ENCODE measurements at regions not wholly inside any gene's neighbourhood (a gene's known extent, or its start where the extent isn't known, plus 50 kb on each side); places are given as distances from the start of the nearest gene placed in this dataset.

DNA sequence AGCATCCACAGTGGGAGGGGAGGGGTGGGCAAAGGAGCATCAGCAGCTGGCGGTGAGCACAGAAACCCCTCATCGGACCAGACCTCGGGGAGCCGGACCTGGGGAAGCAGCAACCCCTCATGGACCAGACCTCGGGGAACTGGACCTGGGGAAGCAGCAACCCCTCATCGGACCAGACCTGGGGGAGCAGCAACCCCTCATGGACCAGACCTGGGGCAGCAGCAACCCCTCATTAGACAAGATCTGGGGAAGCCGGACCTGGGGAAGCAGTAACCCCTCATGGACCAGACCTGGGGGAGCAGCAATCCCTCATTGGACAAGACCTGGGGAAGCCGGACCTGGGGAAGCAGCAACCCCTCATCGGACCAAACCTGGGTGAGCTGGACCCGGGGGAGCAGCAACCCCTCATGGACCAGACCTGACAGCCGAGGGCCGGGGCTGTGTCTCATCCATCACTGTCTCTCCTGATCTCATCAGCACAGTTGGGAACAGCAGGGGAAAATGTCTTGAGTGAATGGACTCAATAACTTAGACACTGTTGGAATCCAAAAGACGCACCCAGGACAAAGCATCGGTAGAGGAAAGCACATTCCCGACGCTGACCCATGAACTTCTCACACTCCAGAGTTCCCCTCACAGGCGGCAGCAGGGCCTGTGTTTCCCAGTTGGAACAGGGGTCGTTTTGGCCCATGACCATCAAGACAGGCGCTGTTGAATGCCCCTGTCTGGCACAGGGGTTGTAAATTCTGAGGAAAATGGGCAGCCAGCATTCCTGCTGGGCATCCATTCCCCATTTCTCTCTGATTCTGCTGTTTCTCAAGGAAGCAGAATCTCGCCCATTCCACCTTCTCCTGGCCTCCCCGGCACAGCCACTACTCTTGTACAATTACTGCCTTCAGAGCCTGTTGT is 1494.6 kb downstream of the TBC1D22A start:
- no peak for TF ChIP-seq ZNF423 (tag by site-specific recombination; IDR thresholded peaks at IDR 0.05)
- no peak for TF ChIP-seq ZEB2 (tag by site-specific recombination; IDR thresholded peaks at IDR 0.05)
- TF ChIP-seq SCRT1 (tag by site-specific recombination; IDR thresholded peaks at IDR 0.05; ENCODE audit: borderline replicate concordance), result no peak
- no peak for TF ChIP-seq KLF1 (tag by site-specific recombination; IDR thresholded peaks at IDR 0.05)
- TF ChIP-seq ZNF548 (tag by site-specific recombination; IDR thresholded peaks at IDR 0.05), result no peak
- no peak for TF ChIP-seq ZBTB1 (tag by site-specific recombination; IDR thresholded peaks at IDR 0.05)
- no peak for TF ChIP-seq BCL11A (tag by site-specific recombination; IDR thresholded peaks at IDR 0.05; ENCODE audit: low read depth)
- TF ChIP-seq MEIS1 (CRISPR knock-in tag; IDR thresholded peaks at IDR 0.05; ENCODE audit: borderline replicate concordance), result no peak
- TF ChIP-seq ZNF600 (tag by site-specific recombination; IDR thresholded peaks at IDR 0.05), result no peak

GRCh38 chr22:48256041-48256739 is 1493.7 kb downstream of the TBC1D22A start:
- no peak overlapping the region for H3K4me3 ChIP-seq (ENCODE audit: low read depth, low read length)
- CTCF ChIA-PET, result no interaction called here

More for the DNA sequence above, 1494.6 kb downstream of the TBC1D22A start:
- no peak overlapping the region for H3K4me3 ChIP-seq (ENCODE audit: low read depth, low read length)
- ChIA-PET POLR2A (no interaction called here), CTCF (no interaction called here)
- peaks cover 12% of the 10 kb centered on the region for H3K4me1 ChIP-seq (ENCODE audit: control insufficient read depth, insufficient read depth, low read length)
- no peaks in the 10 kb centered on the region for H3K36me3 ChIP-seq (ENCODE audit: control insufficient read depth in 2 of 2, insufficient read depth in 1 of 2, low read length in 2 of 2)
- no peaks in the 10 kb centered on the region for H3K9me3 ChIP-seq (ENCODE audit: control insufficient read depth, insufficient read depth, low read depth, low read length)
- no peak overlapping the region for H3K27ac ChIP-seq (ENCODE audit: extremely low read depth, low read depth, low read length)

GRCh38 chr22:48254311-48254873 is 1491.9 kb downstream of the TBC1D22A start:
- Histone ChIP-seq H3K4me3 (ENCODE audit: low read depth, low read length) (no peak overlapping the region), H3K27ac (ENCODE audit: extremely low read depth, low read depth, low read length) (peak overlapping the region; percentile 77), H3K36me3 (ENCODE audit: control insufficient read depth in 2 of 2, insufficient read depth in 1 of 2, low read length in 2 of 2) (no peaks in the 10 kb centered on the region), H3K4me1 (ENCODE audit: control insufficient read depth, insufficient read depth, low read length) (peaks cover 12% of the 10 kb centered on the region), H3K9me3 (ENCODE audit: control insufficient read depth, insufficient read depth, low read depth, low read length) (no peaks in the 10 kb centered on the region)
- ChIA-PET POLR2A (no interaction called here), CTCF (no interaction called here)
- TF ChIP-seq, protein P1, sequence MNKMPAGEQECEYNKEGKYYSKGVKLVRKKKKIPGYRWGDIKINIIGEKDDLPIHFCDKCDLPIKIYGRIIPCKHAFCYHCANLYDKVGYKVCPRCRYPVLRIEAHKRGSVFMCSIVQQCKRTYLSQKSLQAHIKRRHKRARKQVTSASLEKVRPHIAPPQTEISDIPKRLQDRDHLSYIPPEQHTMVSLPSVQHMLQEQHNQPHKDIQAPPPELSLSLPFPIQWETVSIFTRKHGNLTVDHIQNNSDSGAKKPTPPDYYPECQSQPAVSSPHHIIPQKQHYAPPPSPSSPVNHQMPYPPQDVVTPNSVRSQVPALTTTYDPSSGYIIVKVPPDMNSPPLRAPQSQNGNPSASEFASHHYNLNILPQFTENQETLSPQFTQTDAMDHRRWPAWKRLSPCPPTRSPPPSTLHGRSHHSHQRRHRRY (tag by site-specific recombination; IDR thresholded peaks at IDR 0.05), result no peak
- TF ChIP-seq, protein P2, sequence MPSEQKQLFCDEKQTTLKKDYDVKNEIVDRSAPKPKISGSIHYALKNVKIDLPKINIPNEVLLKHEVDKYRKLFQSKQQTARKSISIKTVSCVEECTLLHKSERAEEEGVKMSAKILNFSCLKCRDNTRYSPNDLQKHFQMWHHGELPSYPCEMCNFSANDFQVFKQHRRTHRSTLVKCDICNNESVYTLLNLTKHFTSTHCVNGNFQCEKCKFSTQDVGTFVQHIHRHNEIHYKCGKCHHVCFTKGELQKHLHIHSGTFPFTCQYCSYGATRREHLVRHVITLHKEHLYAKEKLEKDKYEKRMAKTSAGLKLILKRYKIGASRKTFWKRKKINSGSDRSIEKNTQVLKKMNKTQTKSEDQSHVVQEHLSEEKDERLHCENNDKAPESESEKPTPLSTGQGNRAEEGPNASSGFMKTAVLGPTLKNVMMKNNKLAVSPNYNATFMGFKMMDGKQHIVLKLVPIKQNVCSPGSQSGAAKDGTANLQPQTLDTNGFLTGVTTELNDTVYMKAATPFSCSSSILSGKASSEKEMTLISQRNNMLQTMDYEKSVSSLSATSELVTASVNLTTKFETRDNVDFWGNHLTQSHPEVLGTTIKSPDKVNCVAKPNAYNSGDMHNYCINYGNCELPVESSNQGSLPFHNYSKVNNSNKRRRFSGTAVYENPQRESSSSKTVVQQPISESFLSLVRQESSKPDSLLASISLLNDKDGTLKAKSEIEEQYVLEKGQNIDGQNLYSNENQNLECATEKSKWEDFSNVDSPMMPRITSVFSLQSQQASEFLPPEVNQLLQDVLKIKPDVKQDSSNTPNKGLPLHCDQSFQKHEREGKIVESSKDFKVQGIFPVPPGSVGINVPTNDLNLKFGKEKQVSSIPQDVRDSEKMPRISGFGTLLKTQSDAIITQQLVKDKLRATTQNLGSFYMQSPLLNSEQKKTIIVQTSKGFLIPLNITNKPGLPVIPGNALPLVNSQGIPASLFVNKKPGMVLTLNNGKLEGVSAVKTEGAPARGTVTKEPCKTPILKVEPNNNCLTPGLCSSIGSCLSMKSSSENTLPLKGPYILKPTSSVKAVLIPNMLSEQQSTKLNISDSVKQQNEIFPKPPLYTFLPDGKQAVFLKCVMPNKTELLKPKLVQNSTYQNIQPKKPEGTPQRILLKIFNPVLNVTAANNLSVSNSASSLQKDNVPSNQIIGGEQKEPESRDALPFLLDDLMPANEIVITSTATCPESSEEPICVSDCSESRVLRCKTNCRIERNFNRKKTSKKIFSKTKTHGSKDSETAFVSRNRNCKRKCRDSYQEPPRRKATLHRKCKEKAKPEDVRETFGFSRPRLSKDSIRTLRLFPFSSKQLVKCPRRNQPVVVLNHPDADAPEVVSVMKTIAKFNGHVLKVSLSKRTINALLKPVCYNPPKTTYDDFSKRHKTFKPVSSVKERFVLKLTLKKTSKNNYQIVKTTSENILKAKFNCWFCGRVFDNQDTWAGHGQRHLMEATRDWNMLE (tag by site-specific recombination; conservative IDR thresholded peaks at IDR 0.05; ENCODE audit: low read depth), result no peak
- no peak for TF ChIP-seq FEZF1 (tag by site-specific recombination; IDR thresholded peaks at IDR 0.05)
- TF ChIP-seq ZBTB21 (tag by site-specific recombination; IDR thresholded peaks at IDR 0.05), result no peak
- TF ChIP-seq ZFP3 (tag by site-specific recombination; IDR thresholded peaks at IDR 0.05; ENCODE audit: low read depth), result no peak
- TF ChIP-seq ZXDB (tag by site-specific recombination; IDR thresholded peaks at IDR 0.05), result no peak
- TF ChIP-seq ZNF433 (tag by site-specific recombination; IDR thresholded peaks at IDR 0.05; ENCODE audit: low read depth), result no peak
- peak; percentile 32; the same call in 1 of the 2 replicates for TF ChIP-seq OSR2 (tag by site-specific recombination; IDR thresholded peaks at IDR 0.05)
- no peak for TF ChIP-seq MYNN (tag by site-specific recombination; IDR thresholded peaks at IDR 0.05; ENCODE audit: borderline replicate concordance)
- TF ChIP-seq ZNF223 (tag by site-specific recombination; IDR thresholded peaks at IDR 0.05), result no peak
- TF ChIP-seq ZNF521 (tag by site-specific recombination; IDR thresholded peaks at IDR 0.05), result no peak

More at GRCh38 chr22:48256041-48256739, 1493.7 kb downstream of the TBC1D22A start:
- Histone ChIP-seq H3K9me3 (ENCODE audit: control insufficient read depth, insufficient read depth, low read depth, low read length) (no peaks in the 10 kb centered on the region), H3K4me1 (ENCODE audit: control insufficient read depth, insufficient read depth, low read length) (peaks cover 12% of the 10 kb centered on the region), H3K36me3 (ENCODE audit: control insufficient read depth in 2 of 2, insufficient read depth in 1 of 2, low read length in 2 of 2) (no peaks in the 10 kb centered on the region), H3K27ac (ENCODE audit: extremely low read depth, low read depth, low read length) (no peak overlapping the region; the same call in 1 of the 2 replicates)
- TF ChIP-seq ZNF366 (tag by site-specific recombination; conservative IDR thresholded peaks at IDR 0.05) (no peak), ZNF530 (tag by site-specific recombination; IDR thresholded peaks at IDR 0.05; ENCODE audit: low read depth) (no peak), EGR2 (tag by site-specific recombination; IDR thresholded peaks at IDR 0.05; ENCODE audit: low read depth) (no peak), MZF1 (tag by site-specific recombination; IDR thresholded peaks at IDR 0.05; ENCODE audit: borderline replicate concordance) (no peak), ZNF561 (tag by site-specific recombination; IDR thresholded peaks at IDR 0.05; ENCODE audit: borderline replicate concordance) (no peak), ZFP69B (tag by site-specific recombination; IDR thresholded peaks at IDR 0.05) (no peak), KLF1 (tag by site-specific recombination; IDR thresholded peaks at IDR 0.05) (no peak), ZNF624 (tag by site-specific recombination; IDR thresholded peaks at IDR 0.05) (no peak), ZNF2 (tag by site-specific recombination; IDR thresholded peaks at IDR 0.05) (no peak), ZNF274 (IDR thresholded peaks at IDR 0.05; ENCODE audit: low read length) (no peak), ZNF274 (tag by site-specific recombination; IDR thresholded peaks at IDR 0.05; ENCODE audit: borderline replicate concordance) (no peak), ZNF558 (tag by site-specific recombination; IDR thresholded peaks at IDR 0.05) (no peak)
- POLR2A ChIA-PET, result no interaction called here
